Activated B cell treated with CpG ODN at 0.5 μM for 24 hours (primary cell): ENCODE measurements at regions not wholly inside any gene's neighbourhood (a gene's known extent, or its start where the extent isn't known, plus 50 kb on each side); places are given as distances from the start of the nearest gene placed in this dataset.
"Not testable (repeated sequence)": the region's sequence is repeated elsewhere in the genome, so short reads cannot be mapped to it uniquely, and the experiment has no call there.

Experiments
- ATAC-seq: fragments of 200-7000 bp; cut with Tn5 transposase; one replicate; pipeline ENCODE4 v1.10.0; 2021; ENCODE audit warnings: low read depth, mild to moderate bottlenecking, moderate library complexity
- CTCF ChIA-PET: fragments of 350-600 bp; sonication (Branson Sonifier 250); formaldehyde crosslinking; loops from one replicate; lab custom pipeline; 2021; ENCODE audit warnings: antibody characterized with exemption; lab: Charles Lee
- POLR2A ChIA-PET: fragments of 350-600 bp; sonication (Branson Sonifier 250); formaldehyde crosslinking; loops from one replicate; lab custom pipeline; 2021; ENCODE audit warnings: antibody characterized with exemption; lab: Charles Lee
- DNase-seq: peaks from one replicate; pipeline ENCODE4 v3.0.0; 2022
- H3K27ac Mint-ChIP-seq: one replicate; pipeline ENCODE4 v1.8.0; 2020; ENCODE audit warnings: mixed read lengths
- H3K27me3 Mint-ChIP-seq: one replicate; pipeline ENCODE4 v1.8.0; 2021; ENCODE audit warnings: mixed read lengths
- H3K36me3 Mint-ChIP-seq: one replicate; pipeline ENCODE4 v1.8.0; 2021; ENCODE audit warnings: low read depth, mixed read lengths
- H3K4me1 Mint-ChIP-seq: one replicate; pipeline ENCODE4 v1.8.0; 2021; ENCODE audit warnings: mixed read lengths
- H3K4me3 Mint-ChIP-seq: one replicate; pipeline ENCODE4 v1.8.0; 2020; ENCODE audit warnings: mild to moderate bottlenecking, mixed read lengths
- H3K9me3 Mint-ChIP-seq: one replicate; pipeline ENCODE4 v1.8.0; 2020; ENCODE audit warnings: mixed read lengths
- CTCF ChIP-seq: fragments of 200-600 bp; IDR thresholded peaks from one replicate; pipeline ENCODE4 v1.8.0; 2022; ENCODE audit warnings: antibody characterized with exemption, mild to moderate bottlenecking
- intact Hi-C: fragments of 100-400 bp; cut with micrococcal nuclease; formaldehyde crosslinking; loops from one replicate; pipeline ENCODE4 v1.15.1; 2024

GRCh38 chr12:131397493-131398181 lies 313.3 kb upstream of the SFSWAP start:
- Mint-ChIP-seq H3K27ac (no peak overlapping the region), H3K36me3 (no peaks in the 10 kb centered on the region), H3K27me3 (no peaks in the 10 kb centered on the region), H3K4me1 (no peaks in the 10 kb centered on the region), H3K9me3 (peaks cover 14% of the 10 kb centered on the region), H3K4me3 (no peak overlapping the region)
- CTCF ChIA-PET, result no interaction called here
- intact Hi-C loops, result no loop called here
- ATAC-seq (no peak), DNase-seq (no peak)
- POLR2A ChIA-PET, result no interaction called here
- no peak for TF ChIP-seq CTCF

- Mint-ChIP-seq H3K27ac (no peak overlapping the region), H3K36me3 (no peaks in the 10 kb centered on the region), H3K9me3 (peaks cover 14% of the 10 kb centered on the region), H3K4me3 (no peak overlapping the region), H3K27me3 (no peaks in the 10 kb centered on the region), H3K4me1 (no peaks in the 10 kb centered on the region)
- ChIA-PET POLR2A (no interaction called here), CTCF (no interaction called here)
- TF ChIP-seq CTCF, result no peak
- ATAC-seq (no peak), DNase-seq (no peak)
- intact Hi-C loops, result no loop called here
Measured at GRCh38 chr12:131399000-131399399, 311.9 kb upstream of the SFSWAP start.

GRCh38 chr12:131400668-131401294 lies 310.1 kb upstream of the SFSWAP start:
- H3K27ac Mint-ChIP-seq, H3K4me3 Mint-ChIP-seq, H3K4me1 Mint-ChIP-seq, POLR2A ChIA-PET, H3K27me3 Mint-ChIP-seq, CTCF ChIA-PET, H3K36me3 Mint-ChIP-seq, DNase-seq, intact Hi-C loops, ATAC-seq: not testable (repeated sequence)
- H3K9me3 Mint-ChIP-seq, result peaks cover 14% of the 10 kb centered on the region

GRCh38 chr12:131401907-131402633 lies 308.8 kb upstream of the SFSWAP start:
- intact Hi-C loops, result not testable (repeated sequence)

GRCh38 chr12:131402781-131403396 lies 308.0 kb upstream of the SFSWAP start:
- no peak overlapping the region for H3K27ac Mint-ChIP-seq
- TF ChIP-seq CTCF, result no peak
- no peaks in the 10 kb centered on the region for H3K36me3 Mint-ChIP-seq
- ATAC-seq, result no peak
- intact Hi-C loops, result no loop called here
- H3K27me3 Mint-ChIP-seq, result peaks cover 2% of the 10 kb centered on the region
- ChIA-PET POLR2A (no interaction called here), CTCF (no interaction called here)
- no peak overlapping the region for H3K4me3 Mint-ChIP-seq
- H3K4me1 Mint-ChIP-seq, result no peaks in the 10 kb centered on the region
- DNase-seq, result no peak
- H3K9me3 Mint-ChIP-seq, result peaks cover 11% of the 10 kb centered on the region

More at GRCh38 chr12:131401907-131402633, 308.8 kb upstream of the SFSWAP start:
- CTCF ChIA-PET, POLR2A ChIA-PET, H3K4me3 Mint-ChIP-seq, H3K4me1 Mint-ChIP-seq, H3K36me3 Mint-ChIP-seq, H3K27ac Mint-ChIP-seq, H3K27me3 Mint-ChIP-seq, ATAC-seq, DNase-seq: not testable (repeated sequence)
- H3K9me3 Mint-ChIP-seq, result peaks cover 12% of the 10 kb centered on the region

- ChIA-PET CTCF (no interaction called here), POLR2A (no interaction called here)
- DNase-seq (no peak), ATAC-seq (no peak)
- Mint-ChIP-seq H3K4me3 (no peak overlapping the region), H3K27me3 (peaks cover 2% of the 10 kb centered on the region), H3K4me1 (no peaks in the 10 kb centered on the region), H3K36me3 (no peaks in the 10 kb centered on the region), H3K9me3 (peaks cover 6% of the 10 kb centered on the region), H3K27ac (no peak overlapping the region)
- TF ChIP-seq CTCF, result no peak
- intact Hi-C loops, result no loop called here
Measured at GRCh38 chr12:131403676-131404075, 307.2 kb upstream of the SFSWAP start.
